ENCODE measurements at regions not wholly inside any gene's neighbourhood (a gene's known extent, or its start where the extent isn't known, plus 50 kb on each side); places are given as distances from the start of the nearest gene placed in this dataset.

GRCh38 chr11:10622957-10623791 lies 54.7 kb upstream of the LYVE1 start:
- DNase-seq = peak in 2 of 10 donors; percentile 55 to 78
- intact Hi-C loops (cut with DNase I) = no loop called here

- DNase-seq = peak in 2 of 10 donors; percentile 6 to 31
- intact Hi-C loops (cut with DNase I) = no loop called here
Observed at GRCh38 chr11:10622108-10622507, 53.6 kb upstream of the LYVE1 start.

- intact Hi-C loops (cut with DNase I) = no loop called here
- no peak for DNase-seq
Observed at GRCh38 chr11:10619131-10619680, 50.7 kb upstream of the LYVE1 start.

- no peak for DNase-seq
- intact Hi-C loops (cut with DNase I) = no loop called here
Observed at GRCh38 chr11:10618490-10618889, 50.0 kb upstream of the LYVE1 start.
